ENCODE measurements at regions not wholly inside any gene's neighbourhood (a gene's known extent, or its start where the extent isn't known, plus 50 kb on each side); places are given as distances from the start of the nearest gene placed in this dataset.
A peak's percentile ranks its signal among the peaks of the same experiment; 100 is the strongest.

DNA sequence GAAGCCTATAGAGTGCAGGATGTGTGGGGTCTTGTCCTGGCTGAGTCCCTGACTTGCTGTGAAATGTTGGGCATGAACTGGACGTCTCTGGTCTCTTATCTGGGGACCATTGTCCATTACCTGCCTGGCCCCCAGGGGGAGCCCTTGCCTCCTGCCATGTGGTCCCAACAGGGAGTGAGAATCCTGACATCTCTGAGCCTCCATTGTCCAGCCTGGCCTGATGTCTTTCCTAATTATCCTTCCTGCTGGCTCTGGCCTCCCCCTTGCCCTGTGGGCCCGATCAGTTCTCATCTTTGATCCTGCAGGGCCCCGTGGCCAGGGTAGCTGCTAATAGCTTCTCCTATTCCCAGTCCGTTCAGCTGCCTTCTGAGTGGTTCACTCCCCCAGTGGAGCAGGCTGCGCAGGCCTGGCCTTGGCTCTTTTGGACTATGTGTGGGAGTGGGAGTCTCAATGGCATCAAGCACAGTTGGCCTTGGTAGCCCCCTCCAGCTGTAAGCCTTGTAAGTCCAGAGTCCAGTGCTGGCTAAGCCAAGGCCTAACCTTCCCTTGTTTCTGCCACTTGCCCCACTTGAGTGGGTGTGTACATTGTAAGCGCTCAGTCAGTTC lies 77.9 kb upstream of the RALY start:
- no peaks in the 10 kb centered on the region for H3K9me2 ChIP-seq (replicated peaks; ENCODE audit: control insufficient read depth, low read length)
- peaks cover under 1% of the 10 kb centered on the region; the same call in 1 of the 2 replicates for H3K4me1 ChIP-seq (ENCODE audit: control insufficient read depth, low read length)
- no peak for TF ChIP-seq EZH2phosphoT487 (IDR thresholded peaks at IDR 0.05; ENCODE audit: borderline replicate concordance, low read length)
- TF ChIP-seq, protein P1, sequence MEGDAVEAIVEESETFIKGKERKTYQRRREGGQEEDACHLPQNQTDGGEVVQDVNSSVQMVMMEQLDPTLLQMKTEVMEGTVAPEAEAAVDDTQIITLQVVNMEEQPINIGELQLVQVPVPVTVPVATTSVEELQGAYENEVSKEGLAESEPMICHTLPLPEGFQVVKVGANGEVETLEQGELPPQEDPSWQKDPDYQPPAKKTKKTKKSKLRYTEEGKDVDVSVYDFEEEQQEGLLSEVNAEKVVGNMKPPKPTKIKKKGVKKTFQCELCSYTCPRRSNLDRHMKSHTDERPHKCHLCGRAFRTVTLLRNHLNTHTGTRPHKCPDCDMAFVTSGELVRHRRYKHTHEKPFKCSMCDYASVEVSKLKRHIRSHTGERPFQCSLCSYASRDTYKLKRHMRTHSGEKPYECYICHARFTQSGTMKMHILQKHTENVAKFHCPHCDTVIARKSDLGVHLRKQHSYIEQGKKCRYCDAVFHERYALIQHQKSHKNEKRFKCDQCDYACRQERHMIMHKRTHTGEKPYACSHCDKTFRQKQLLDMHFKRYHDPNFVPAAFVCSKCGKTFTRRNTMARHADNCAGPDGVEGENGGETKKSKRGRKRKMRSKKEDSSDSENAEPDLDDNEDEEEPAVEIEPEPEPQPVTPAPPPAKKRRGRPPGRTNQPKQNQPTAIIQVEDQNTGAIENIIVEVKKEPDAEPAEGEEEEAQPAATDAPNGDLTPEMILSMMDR (IDR thresholded peaks at IDR 0.05; ENCODE audit: low read depth, low read length, poor library complexity, severe bottlenecking) = peak; percentile 87
- H3K27me3 ChIP-seq (ENCODE audit: control insufficient read depth, low read length) = no peaks in the 10 kb centered on the region
- no peaks in the 10 kb centered on the region for H3K36me3 ChIP-seq (ENCODE audit: control insufficient read depth, low read length)
- no peak overlapping the region for H3K4me2 ChIP-seq (ENCODE audit: low read length)
- no peaks in the 10 kb centered on the region for H3K79me2 ChIP-seq (ENCODE audit: control insufficient read depth, low read length)
- no peaks in the 10 kb centered on the region for H4K20me1 ChIP-seq (ENCODE audit: control insufficient read depth, insufficient read depth, low read depth, low read length)
- H3K27ac ChIP-seq (ENCODE audit: low read depth, low read length) = no peak overlapping the region
- H3K9me3 ChIP-seq (ENCODE audit: control insufficient read depth, insufficient read depth, low read length) = no peaks in the 10 kb centered on the region
- H3K4me3 ChIP-seq (ENCODE audit: low read length) = no peak overlapping the region
- H3F3A ChIP-seq (ENCODE audit: control insufficient read depth, insufficient read depth) = no peaks in the 10 kb centered on the region

GRCh38 chr20:33916768-33917167 lies 76.9 kb upstream of the RALY start:
- Histone ChIP-seq H3K4me2 (ENCODE audit: low read length) (no peak overlapping the region), H3K27ac (ENCODE audit: low read depth, low read length) (no peak overlapping the region), H4K20me1 (ENCODE audit: control insufficient read depth, insufficient read depth, low read depth, low read length) (no peaks in the 10 kb centered on the region), H3F3A (ENCODE audit: control insufficient read depth, insufficient read depth) (no peaks in the 10 kb centered on the region), H3K9me2 (replicated peaks; ENCODE audit: control insufficient read depth, low read length) (no peaks in the 10 kb centered on the region), H3K27me3 (ENCODE audit: control insufficient read depth, low read length) (no peaks in the 10 kb centered on the region), H3K36me3 (ENCODE audit: control insufficient read depth, low read length) (no peaks in the 10 kb centered on the region), H3K4me1 (ENCODE audit: control insufficient read depth, low read length) (no peaks in the 10 kb centered on the region), H3K4me3 (ENCODE audit: low read length) (no peak overlapping the region), H3K9me3 (ENCODE audit: control insufficient read depth, insufficient read depth, low read length) (no peaks in the 10 kb centered on the region), H3K79me2 (ENCODE audit: control insufficient read depth, low read length) (no peaks in the 10 kb centered on the region)
- no peak for TF ChIP-seq EZH2phosphoT487 (IDR thresholded peaks at IDR 0.05; ENCODE audit: borderline replicate concordance, low read length)
- TF ChIP-seq, protein P1 (IDR thresholded peaks at IDR 0.05; ENCODE audit: low read depth, low read length, poor library complexity, severe bottlenecking) = no peak

GRCh38 chr20:33917831-33918525 lies 75.7 kb upstream of the RALY start:
- no peaks in the 10 kb centered on the region for H4K20me1 ChIP-seq (ENCODE audit: control insufficient read depth, insufficient read depth, low read depth, low read length)
- no peaks in the 10 kb centered on the region for H3K4me1 ChIP-seq (ENCODE audit: control insufficient read depth, low read length)

More at GRCh38 chr20:33917831-33918525, 75.7 kb upstream of the RALY start:
- no peaks in the 10 kb centered on the region for H3K36me3 ChIP-seq (ENCODE audit: control insufficient read depth, low read length)
- H3K9me3 ChIP-seq (ENCODE audit: control insufficient read depth, insufficient read depth, low read length) = no peaks in the 10 kb centered on the region
- H3K27ac ChIP-seq (ENCODE audit: low read depth, low read length) = no peak overlapping the region
- TF ChIP-seq, protein P1 (IDR thresholded peaks at IDR 0.05; ENCODE audit: low read depth, low read length, poor library complexity, severe bottlenecking) = no peak
- TF ChIP-seq EZH2phosphoT487 (IDR thresholded peaks at IDR 0.05; ENCODE audit: borderline replicate concordance, low read length) = no peak
- H3F3A ChIP-seq (ENCODE audit: control insufficient read depth, insufficient read depth) = no peaks in the 10 kb centered on the region
- no peaks in the 10 kb centered on the region for H3K9me2 ChIP-seq (replicated peaks; ENCODE audit: control insufficient read depth, low read length)
- no peaks in the 10 kb centered on the region for H3K79me2 ChIP-seq (ENCODE audit: control insufficient read depth, low read length)
- H3K4me2 ChIP-seq (ENCODE audit: low read length) = no peak overlapping the region
- no peak overlapping the region for H3K4me3 ChIP-seq (ENCODE audit: low read length)
- H3K27me3 ChIP-seq (ENCODE audit: control insufficient read depth, low read length) = peaks cover under 1% of the 10 kb centered on the region; the same call in 1 of the 2 replicates
